ENCODE measurements at regions not wholly inside any gene's neighbourhood (a gene's known extent, or its start where the extent isn't known, plus 50 kb on each side); places are given as distances from the start of the nearest gene placed in this dataset.

GRCh38 chr6:18565231-18565630, 178.1 kb downstream of the RNF144B start:
- BruUV-seq (replicated peaks) = no TSS peak

GRCh38 chr6:18567380-18567779, 180.2 kb downstream of the RNF144B start:
- 0 out of 2 replicates have a peak, but pooled peaks cover 4% of the 10 kb centered on the region for H3K9me2 ChIP-seq (replicated peaks; ENCODE audit: low read length)
- no peak overlapping the region for H3K27ac ChIP-seq (ENCODE audit: low read length)
- H2AFZ ChIP-seq (ENCODE audit: low read length) = no peak overlapping the region
- no peak overlapping the region for H3K4me3 ChIP-seq (ENCODE audit: low read length)
- ATAC-seq = no peak
- no peaks in the 10 kb centered on the region for H3K79me2 ChIP-seq (ENCODE audit: low read length)
- H3F3A ChIP-seq (ENCODE audit: low read length, unreplicated experiment) = no peaks in the 10 kb centered on the region
- no peaks in the 10 kb centered on the region for H3K4me1 ChIP-seq (ENCODE audit: insufficient read depth, low read length)
- DNase-seq = no peak
- H4K20me1 ChIP-seq (ENCODE audit: low read length) = no peaks in the 10 kb centered on the region
- BruUV-seq (replicated peaks) = no TSS peak
- no peak for TF ChIP-seq CTCF (conservative IDR thresholded peaks at IDR 0.05; ENCODE audit: low read depth, low read length)
- no peak for TF ChIP-seq EZH2 (IDR thresholded peaks at IDR 0.05; ENCODE audit: low read length, unreplicated experiment)
- TF ChIP-seq EZH2phosphoT487 (IDR thresholded peaks at IDR 0.05; ENCODE audit: borderline replicate concordance, low read length) = no peak
- H3K27me3 ChIP-seq (ENCODE audit: low read length) = peaks cover 60% of the 10 kb centered on the region
- no peak overlapping the region for H3K4me2 ChIP-seq (ENCODE audit: low read length)
- no peaks in the 10 kb centered on the region for H3K36me3 ChIP-seq (ENCODE audit: low read depth, low read length)
- POLR2A ChIA-PET (ENCODE audit: unreplicated experiment) = no interaction called here
- intact Hi-C loops (cut with micrococcal nuclease) = no loop called here
- H3K9ac ChIP-seq (ENCODE audit: low read length) = no peak overlapping the region
- CTCF ChIA-PET = no interaction called here
- H3K9me3 ChIP-seq (ENCODE audit: low read length) = 0 out of 2 replicates have a peak, but pooled peaks cover 3% of the 10 kb centered on the region

More at GRCh38 chr6:18565231-18565630, 178.1 kb downstream of the RNF144B start:
- ChIA-PET CTCF (no interaction called here), POLR2A (ENCODE audit: unreplicated experiment) (no interaction called here)
- ATAC-seq = no peak
- TF ChIP-seq EZH2 (IDR thresholded peaks at IDR 0.05; ENCODE audit: low read length, unreplicated experiment) (no peak), CTCF (conservative IDR thresholded peaks at IDR 0.05; ENCODE audit: low read depth, low read length) (no peak), EZH2phosphoT487 (IDR thresholded peaks at IDR 0.05; ENCODE audit: borderline replicate concordance, low read length) (no peak)
- Histone ChIP-seq H3K9ac (ENCODE audit: low read length) (no peak overlapping the region), H3K27ac (ENCODE audit: low read length) (no peak overlapping the region), H3K27me3 (ENCODE audit: low read length) (peaks cover 61% of the 10 kb centered on the region), H3K9me2 (replicated peaks; ENCODE audit: low read length) (0 out of 2 replicates have a peak, but pooled peaks cover 4% of the 10 kb centered on the region), H4K20me1 (ENCODE audit: low read length) (no peaks in the 10 kb centered on the region), H3K4me2 (ENCODE audit: low read length) (no peak overlapping the region), H3K36me3 (ENCODE audit: low read depth, low read length) (no peaks in the 10 kb centered on the region), H3K4me1 (ENCODE audit: insufficient read depth, low read length) (no peaks in the 10 kb centered on the region), H2AFZ (ENCODE audit: low read length) (no peak overlapping the region), H3K79me2 (ENCODE audit: low read length) (no peaks in the 10 kb centered on the region), H3F3A (ENCODE audit: low read length, unreplicated experiment) (no peaks in the 10 kb centered on the region), H3K4me3 (ENCODE audit: low read length) (no peak overlapping the region), H3K9me3 (ENCODE audit: low read length) (0 out of 2 replicates have a peak, but pooled peaks cover 3% of the 10 kb centered on the region)
- DNase-seq = no peak
- intact Hi-C loops (cut with micrococcal nuclease) = no loop called here

- H3K9me2 ChIP-seq (replicated peaks; ENCODE audit: low read length) = no peaks in the 10 kb centered on the region
- peaks cover 24% of the 10 kb centered on the region; the same call in 1 of the 2 replicates for H3K27me3 ChIP-seq (ENCODE audit: low read length)
- no peak overlapping the region for H3K4me3 ChIP-seq (ENCODE audit: low read length)
- H3K4me1 ChIP-seq (ENCODE audit: insufficient read depth, low read length) = no peaks in the 10 kb centered on the region
- no peak for DNase-seq
- H3K36me3 ChIP-seq (ENCODE audit: low read depth, low read length) = no peaks in the 10 kb centered on the region
- H3K9me3 ChIP-seq (ENCODE audit: low read length) = no peaks in the 10 kb centered on the region
- TF ChIP-seq CTCF (conservative IDR thresholded peaks at IDR 0.05; ENCODE audit: low read depth, low read length) (no peak), EZH2 (IDR thresholded peaks at IDR 0.05; ENCODE audit: low read length, unreplicated experiment) (no peak), EZH2phosphoT487 (IDR thresholded peaks at IDR 0.05; ENCODE audit: borderline replicate concordance, low read length) (no peak)
- POLR2A ChIA-PET (ENCODE audit: unreplicated experiment) = no interaction called here
- ATAC-seq = no peak
- H3F3A ChIP-seq (ENCODE audit: low read length, unreplicated experiment) = no peaks in the 10 kb centered on the region
- no TSS peak for BruUV-seq (replicated peaks)
- H3K4me2 ChIP-seq (ENCODE audit: low read length) = no peak overlapping the region
- H2AFZ ChIP-seq (ENCODE audit: low read length) = no peak overlapping the region
- intact Hi-C loops (cut with micrococcal nuclease) = no loop called here
- H4K20me1 ChIP-seq (ENCODE audit: low read length) = no peaks in the 10 kb centered on the region
- CTCF ChIA-PET = no interaction called here
- no peak overlapping the region for H3K9ac ChIP-seq (ENCODE audit: low read length)
- no peak overlapping the region for H3K27ac ChIP-seq (ENCODE audit: low read length)
- H3K79me2 ChIP-seq (ENCODE audit: low read length) = no peaks in the 10 kb centered on the region
Measured at GRCh38 chr6:18577491-18577890, 190.3 kb downstream of the RNF144B start.

Measured in PC-3 (cell line).